Keratinocyte (primary cell): ENCODE measurements at regions not wholly inside any gene's neighbourhood (a gene's known extent, or its start where the extent isn't known, plus 50 kb on each side); places are given as distances from the start of the nearest gene placed in this dataset.

Experiments used
- DNase-seq: peaks from one replicate; pipeline ENCODE4 v3.0.0-alpha.2; 2011; ENCODE audit warnings: low read depth, missing footprints, low spot score
- FAIRE-seq: peaks from 2 replicates; lab custom pipeline; 2011; peaks lifted over from hg19 to GRCh38; lab: Jason Lieb, UNC
- H2AFZ ChIP-seq: 2 replicates; pipeline ENCODE4 v1.6.0; 2012; ENCODE audit warnings: low read length, control low read depth, inconsistent platforms; ENCODE audit not compliant: control insufficient read depth
- H3K27ac ChIP-seq: 2 replicates; pipeline ENCODE4 v1.5.1; 2011; ENCODE audit warnings: low read length; ENCODE audit not compliant: control insufficient read depth, insufficient read depth
- H3K27me3 ChIP-seq: 3 replicates; pipeline ENCODE4 v1.6.0; 2011; ENCODE audit warnings: low read length; ENCODE audit not compliant: control insufficient read depth, insufficient read depth; ENCODE audit errors: extremely low read depth
- H3K36me3 ChIP-seq, 2 experiments: 2 replicates in 1 of 2; 3 replicates in 1 of 2; pipeline ENCODE4 v1.5.1; 2011; ENCODE audit warnings: low read length in 2 of 2, mild to moderate bottlenecking in 1 of 2; ENCODE audit not compliant: control insufficient read depth in 2 of 2, insufficient read depth in 2 of 2; ENCODE audit errors: extremely low read depth in 1 of 2
- H3K4me1 ChIP-seq: 3 replicates; pipeline ENCODE4 v1.5.1; 2011; ENCODE audit warnings: low read length; ENCODE audit not compliant: control insufficient read depth, insufficient read depth; ENCODE audit errors: extremely low read depth
- H3K4me2 ChIP-seq: 3 replicates; pipeline ENCODE4 v1.6.0; 2011; ENCODE audit warnings: low read depth, low read length; ENCODE audit not compliant: control insufficient read depth, insufficient read depth; ENCODE audit errors: extremely low read depth
- H3K4me3 ChIP-seq, 3 experiments: fragments of 200-600 bp in 1 of 3; sonication (generic) in 1 of 3; 2 replicates in 2 of 3; 3 replicates in 1 of 3; pipeline ENCODE4 v1.5.1; 2011 to 2016; ENCODE audit warnings: low read length in 3 of 3, mild to moderate bottlenecking in 3 of 3, control low read depth in 2 of 3, inconsistent platforms in 1 of 3, low read depth in 1 of 3, mixed read lengths in 1 of 3, mixed run types in 1 of 3, moderate library complexity in 1 of 3; ENCODE audit not compliant: control insufficient read depth in 2 of 3, insufficient read depth in 2 of 3; ENCODE audit errors: extremely low read depth in 1 of 3
- H3K79me2 ChIP-seq: 2 replicates; pipeline ENCODE4 v1.6.0; 2012; ENCODE audit warnings: low read length; ENCODE audit not compliant: control insufficient read depth, insufficient read depth
- H3K9ac ChIP-seq: 3 replicates; pipeline ENCODE4 v1.6.0; 2011; ENCODE audit warnings: low read length; ENCODE audit not compliant: control insufficient read depth, insufficient read depth; ENCODE audit errors: extremely low read depth
- H3K9me1 ChIP-seq: 3 replicates; pipeline ENCODE4 v1.6.0; 2011; ENCODE audit warnings: low read length; ENCODE audit not compliant: control insufficient read depth, insufficient read depth; ENCODE audit errors: extremely low read depth
- H3K9me3 ChIP-seq: 2 replicates; pipeline ENCODE4 v1.5.1; 2012; ENCODE audit warnings: low read depth, low read length; ENCODE audit not compliant: control insufficient read depth
- H4K20me1 ChIP-seq: 3 replicates; pipeline ENCODE4 v1.6.0; 2011; ENCODE audit warnings: low read length; ENCODE audit not compliant: control insufficient read depth, insufficient read depth; ENCODE audit errors: extremely low read depth
- CTCF ChIP-seq, 3 experiments: IDR thresholded peaks in 1 of 3; conservative IDR thresholded peaks in 1 of 3; optimal IDR thresholded peaks in 1 of 3; 2 replicates in 2 of 3; 3 replicates in 1 of 3; pipeline versions ENCODE3 to v1.5.1; 2011; ENCODE audit warnings: low read length in 3 of 3, mild to moderate bottlenecking in 3 of 3, moderate library complexity in 2 of 3, control low read depth in 1 of 3, inconsistent platforms in 1 of 3; ENCODE audit not compliant: insufficient read depth in 2 of 3; ENCODE audit errors: extremely low read depth in 1 of 3
- EZH2 ChIP-seq: IDR thresholded peaks from one replicate; pipeline ENCODE4 v1.6.1; 2012; ENCODE audit warnings: inconsistent platforms, mild to moderate bottlenecking, low read length, moderate library complexity
- dilution Hi-C: fragments of 300-500 bp; cut with MboI; formaldehyde crosslinking; loops from one replicate; pipeline ENCODE4 v1.7.0; 2020; ENCODE audit warnings: low sequenced_read_pairs; ENCODE audit not compliant: extremely low pct_ligation_motif_present

DNA sequence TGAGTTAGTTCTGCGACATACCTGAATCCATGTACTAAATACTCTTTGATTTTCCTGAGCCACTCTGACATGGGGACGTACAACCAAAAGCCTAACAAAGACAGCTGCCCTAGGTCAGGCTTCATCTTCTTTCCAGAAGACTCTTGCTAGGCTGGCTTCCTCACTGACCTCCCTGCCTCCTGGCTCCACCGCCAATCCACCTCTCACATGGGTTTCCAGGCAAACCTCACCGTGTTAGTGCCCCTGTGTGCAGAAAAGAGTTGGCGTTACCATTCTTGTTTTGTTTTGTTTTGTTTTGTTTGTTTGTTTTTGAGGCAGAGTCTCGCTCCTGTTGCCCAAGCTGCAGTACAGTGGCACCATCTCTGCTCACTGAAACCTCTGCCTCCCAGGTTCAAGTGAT, 135.3 kb downstream of the WSCD1 start:
- no peak overlapping the region for H3K27ac ChIP-seq
- no peak overlapping the region for H3K9ac ChIP-seq
- H4K20me1 ChIP-seq: no peaks in the 10 kb centered on the region
- no peaks in the 10 kb centered on the region for H3K9me3 ChIP-seq
- no peaks in the 10 kb centered on the region for H3K79me2 ChIP-seq
- H3K4me3 ChIP-seq: no peak overlapping the region
- no peak for DNase-seq
- H3K4me1 ChIP-seq: no peaks in the 10 kb centered on the region
- TF ChIP-seq EZH2: no peak
- no peak for TF ChIP-seq CTCF (optimal IDR thresholded peaks at IDR 0.05 in 1 of 3, IDR thresholded peaks at IDR 0.05 in 1 of 3, conservative IDR thresholded peaks at IDR 0.05 in 1 of 3; ENCODE audit: extremely low read depth in 1 of 3, insufficient read depth in 2 of 3, low read length in 3 of 3)
- no peaks in the 10 kb centered on the region for H3K9me1 ChIP-seq
- peaks cover 31% of the 10 kb centered on the region for H3K27me3 ChIP-seq
- H2AFZ ChIP-seq: no peak overlapping the region
- H3K36me3 ChIP-seq: no peaks in the 10 kb centered on the region
- H3K4me2 ChIP-seq: no peak overlapping the region
- dilution Hi-C loops: no loop called here
- FAIRE-seq: no peak

DNA sequence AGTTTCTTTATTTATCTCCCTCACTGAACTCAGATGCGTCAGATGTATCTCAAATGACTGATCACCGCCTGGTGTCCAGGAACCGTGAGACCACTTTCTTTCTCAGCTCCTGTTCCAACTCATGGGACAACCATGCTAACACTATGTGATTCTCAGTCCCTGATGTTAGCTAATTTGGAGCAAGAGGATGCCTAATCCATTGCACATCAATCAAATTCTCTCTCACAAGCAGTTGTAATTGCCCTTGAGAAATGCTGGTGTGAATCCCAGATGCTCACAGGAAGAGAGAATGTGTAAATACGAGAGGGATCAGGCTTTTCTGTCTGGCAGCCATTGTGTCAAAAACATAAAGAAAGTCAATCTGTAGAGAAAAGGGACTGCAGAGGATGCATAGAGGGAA, 134.9 kb downstream of the WSCD1 start:
- Histone ChIP-seq H3K9me3 (no peaks in the 10 kb centered on the region), H3K27me3 (peaks cover 27% of the 10 kb centered on the region), H3K36me3 (no peaks in the 10 kb centered on the region), H2AFZ (no peak overlapping the region), H3K4me1 (no peaks in the 10 kb centered on the region), H3K27ac (no peak overlapping the region), H4K20me1 (no peaks in the 10 kb centered on the region), H3K4me2 (no peak overlapping the region), H3K79me2 (no peaks in the 10 kb centered on the region), H3K9me1 (no peaks in the 10 kb centered on the region), H3K4me3 (no peak overlapping the region), H3K9ac (no peak overlapping the region)
- no peak for TF ChIP-seq CTCF (optimal IDR thresholded peaks at IDR 0.05 in 1 of 3, IDR thresholded peaks at IDR 0.05 in 1 of 3, conservative IDR thresholded peaks at IDR 0.05 in 1 of 3; ENCODE audit: extremely low read depth in 1 of 3, insufficient read depth in 2 of 3, low read length in 3 of 3)
- no peak for TF ChIP-seq EZH2
- FAIRE-seq (no peak), DNase-seq (no peak)
- dilution Hi-C loops: no loop called here
